ENCODE measurements at regions not wholly inside any gene's neighbourhood (a gene's known extent, or its start where the extent isn't known, plus 50 kb on each side); places are given as distances from the start of the nearest gene placed in this dataset.
"Not testable (repeated sequence)": the region's sequence is repeated elsewhere in the genome, so short reads cannot be mapped to it uniquely, and the experiment has no call there.

GRCh38 chr14:105740272-105740671, 213.9 kb downstream of the TMEM121 start:
- not testable (repeated sequence) for H3K27ac Mint-ChIP-seq; H3K36me3 ChIP-seq (ENCODE audit: insufficient read depth); H3K4me2 ChIP-seq; DNase-seq (ENCODE audit: low spot score); H3K4me3 ChIP-seq; H3K4me3 Mint-ChIP-seq; H3K27me3 Mint-ChIP-seq (ENCODE audit: insufficient read depth, low read depth, poor library complexity); H3K9me2 ChIP-seq (ENCODE audit: insufficient read depth); ATAC-seq; H4K20me1 ChIP-seq (replicated peaks; ENCODE audit: insufficient read depth); H3K27me3 ChIP-seq (ENCODE audit: insufficient read depth); H3F3A ChIP-seq (replicated peaks; ENCODE audit: low read depth); H3K79me2 ChIP-seq (replicated peaks; ENCODE audit: insufficient read depth); H3K4me1 Mint-ChIP-seq; H3K4me1 ChIP-seq (ENCODE audit: insufficient read depth); H2AFZ ChIP-seq; H3K27ac ChIP-seq (ENCODE audit: low read depth)
- peaks cover 59% of the 10 kb centered on the region for H3K9me3 Mint-ChIP-seq
- peaks cover 12% of the 10 kb centered on the region; the same call in 2 of the 3 replicates for H3K36me3 Mint-ChIP-seq (ENCODE audit: low read depth)

GRCh38 chr14:105740961-105741360, 214.6 kb downstream of the TMEM121 start:
- peaks cover 18% of the 10 kb centered on the region; the same call in 2 of the 3 replicates for H3K36me3 Mint-ChIP-seq (ENCODE audit: low read depth)

DNA sequence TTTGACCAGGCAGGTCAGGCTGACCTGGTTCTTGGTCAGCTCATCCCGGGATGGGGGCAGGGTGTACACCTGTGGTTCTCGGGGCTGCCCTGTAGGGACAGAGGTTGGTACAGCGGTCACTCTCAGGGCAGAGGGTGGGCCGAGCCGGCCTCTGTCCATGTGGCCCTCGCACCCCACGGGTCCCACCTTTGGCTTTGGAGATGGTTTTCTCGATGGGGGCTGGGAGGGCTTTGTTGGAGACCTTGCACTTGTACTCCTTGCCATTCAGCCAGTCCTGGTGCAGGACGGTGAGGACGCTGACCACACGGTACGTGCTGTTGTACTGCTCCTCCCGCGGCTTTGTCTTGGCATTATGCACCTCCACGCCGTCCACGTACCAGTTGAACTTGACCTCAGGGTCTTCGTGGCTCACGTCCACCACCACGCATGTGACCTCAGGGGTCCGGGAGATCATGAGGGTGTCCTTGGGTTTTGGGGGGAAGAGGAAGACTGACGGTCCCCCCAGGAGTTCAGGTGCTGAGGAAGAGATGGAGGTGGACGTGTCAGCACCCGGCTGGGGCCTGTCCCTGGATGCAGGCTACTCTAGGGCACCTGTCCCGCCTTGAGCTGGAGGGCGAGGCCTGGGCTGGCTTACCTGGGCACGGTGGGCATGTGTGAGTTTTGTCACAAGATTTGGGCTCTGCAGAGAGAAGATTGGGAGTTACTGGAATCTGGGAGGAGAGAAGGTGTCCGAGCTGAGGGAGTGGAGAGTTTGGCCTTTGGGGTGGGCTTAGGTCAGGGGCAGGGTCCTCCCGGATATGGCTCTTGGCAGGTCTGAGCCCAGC, 215.5 kb downstream of the TMEM121 start:
- Mint-ChIP-seq H3K27me3 (ENCODE audit: insufficient read depth, low read depth, poor library complexity) (peaks cover 17% of the 10 kb centered on the region), H3K9me3 (peaks cover 72% of the 10 kb centered on the region), H3K36me3 (ENCODE audit: low read depth) (peaks cover 28% of the 10 kb centered on the region; the same call in 2 of the 3 replicates)
- H3K4me1 ChIP-seq (ENCODE audit: insufficient read depth); H2AFZ ChIP-seq; H3K27ac ChIP-seq (ENCODE audit: low read depth); H3K27me3 ChIP-seq (ENCODE audit: insufficient read depth); H3K4me3 Mint-ChIP-seq; H3K27ac Mint-ChIP-seq; H3F3A ChIP-seq (replicated peaks; ENCODE audit: low read depth); ATAC-seq; H3K4me3 ChIP-seq; H3K4me2 ChIP-seq; H3K4me1 Mint-ChIP-seq; H3K36me3 ChIP-seq (ENCODE audit: insufficient read depth); DNase-seq (ENCODE audit: low spot score); H3K9me2 ChIP-seq (ENCODE audit: insufficient read depth); H4K20me1 ChIP-seq (replicated peaks; ENCODE audit: insufficient read depth); H3K79me2 ChIP-seq (replicated peaks; ENCODE audit: insufficient read depth): not testable (repeated sequence)

More at GRCh38 chr14:105740961-105741360, 214.6 kb downstream of the TMEM121 start:
- not testable (repeated sequence) for H3F3A ChIP-seq (replicated peaks; ENCODE audit: low read depth); H3K27ac ChIP-seq (ENCODE audit: low read depth); H3K4me3 ChIP-seq; H3K4me1 ChIP-seq (ENCODE audit: insufficient read depth); H3K4me2 ChIP-seq; H3K27me3 ChIP-seq (ENCODE audit: insufficient read depth); H3K36me3 ChIP-seq (ENCODE audit: insufficient read depth); H2AFZ ChIP-seq; H3K4me1 Mint-ChIP-seq; DNase-seq (ENCODE audit: low spot score); H3K4me3 Mint-ChIP-seq; H3K79me2 ChIP-seq (replicated peaks; ENCODE audit: insufficient read depth); H3K27ac Mint-ChIP-seq; H3K9me2 ChIP-seq (ENCODE audit: insufficient read depth); H4K20me1 ChIP-seq (replicated peaks; ENCODE audit: insufficient read depth); ATAC-seq
- H3K27me3 Mint-ChIP-seq (ENCODE audit: insufficient read depth, low read depth, poor library complexity), result peaks cover 13% of the 10 kb centered on the region
- peaks cover 62% of the 10 kb centered on the region for H3K9me3 Mint-ChIP-seq

- peaks cover 29% of the 10 kb centered on the region; the same call in 2 of the 3 replicates for H3K36me3 Mint-ChIP-seq (ENCODE audit: low read depth)
- Histone ChIP-seq H3K27ac (ENCODE audit: low read depth) (no peak overlapping the region), H3K79me2 (replicated peaks; ENCODE audit: insufficient read depth) (no peaks in the 10 kb centered on the region), H3K4me3 (no peak overlapping the region), H3K4me2 (no peak overlapping the region), H3K4me1 (ENCODE audit: insufficient read depth) (no peaks in the 10 kb centered on the region), H3K9me2 (ENCODE audit: insufficient read depth) (no peaks in the 10 kb centered on the region), H4K20me1 (replicated peaks; ENCODE audit: insufficient read depth) (no peaks in the 10 kb centered on the region), H3K27me3 (ENCODE audit: insufficient read depth) (no peaks in the 10 kb centered on the region), H2AFZ (no peak overlapping the region), H3F3A (replicated peaks; ENCODE audit: low read depth) (no peaks in the 10 kb centered on the region), H3K36me3 (ENCODE audit: insufficient read depth) (no peaks in the 10 kb centered on the region)
- H3K4me1 Mint-ChIP-seq, result no peaks in the 10 kb centered on the region
- DNase-seq (ENCODE audit: low spot score) (no peak), ATAC-seq (no peak)
- peaks cover 74% of the 10 kb centered on the region for H3K9me3 Mint-ChIP-seq
- no peak overlapping the region for H3K4me3 Mint-ChIP-seq
- no peak overlapping the region for H3K27ac Mint-ChIP-seq
- H3K27me3 Mint-ChIP-seq (ENCODE audit: insufficient read depth, low read depth, poor library complexity), result peaks cover 17% of the 10 kb centered on the region
- TF ChIP-seq, protein P1, sequence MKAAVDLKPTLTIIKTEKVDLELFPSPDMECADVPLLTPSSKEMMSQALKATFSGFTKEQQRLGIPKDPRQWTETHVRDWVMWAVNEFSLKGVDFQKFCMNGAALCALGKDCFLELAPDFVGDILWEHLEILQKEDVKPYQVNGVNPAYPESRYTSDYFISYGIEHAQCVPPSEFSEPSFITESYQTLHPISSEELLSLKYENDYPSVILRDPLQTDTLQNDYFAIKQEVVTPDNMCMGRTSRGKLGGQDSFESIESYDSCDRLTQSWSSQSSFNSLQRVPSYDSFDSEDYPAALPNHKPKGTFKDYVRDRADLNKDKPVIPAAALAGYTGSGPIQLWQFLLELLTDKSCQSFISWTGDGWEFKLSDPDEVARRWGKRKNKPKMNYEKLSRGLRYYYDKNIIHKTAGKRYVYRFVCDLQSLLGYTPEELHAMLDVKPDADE (IDR thresholded peaks at IDR 0.05), result no peak
- no peak for TF ChIP-seq EZH2phosphoT487 (IDR thresholded peaks at IDR 0.05; ENCODE audit: unreplicated experiment)
- TF ChIP-seq CREB1 (CRISPR knock-in tag; IDR thresholded peaks at IDR 0.05; ENCODE audit: low read depth), result no peak
- TF ChIP-seq STAT1 (IDR thresholded peaks at IDR 0.05; ENCODE audit: unreplicated experiment), result no peak
- TF ChIP-seq EZH2 (IDR thresholded peaks at IDR 0.05; ENCODE audit: low read depth, unreplicated experiment), result no peak
These were observed 216.1 kb downstream of the TMEM121 start for GRCh38 chr14:105742531-105742848.
